Erythroblast (primary cell): ENCODE measurements at regions not wholly inside any gene's neighbourhood (a gene's known extent, or its start where the extent isn't known, plus 50 kb on each side); places are given as distances from the start of the nearest gene placed in this dataset.

Experiments used
- GATA1 ChIP-seq: IDR thresholded peaks from 2 replicates; pipeline ENCODE4 v1.6.1; 2011; ENCODE audit warnings: low read depth, mild to moderate bottlenecking, control low read depth, low read length, moderate library complexity
- POLR2A ChIP-seq: IDR thresholded peaks from 2 replicates; pipeline ENCODE4 v1.6.1; 2011; ENCODE audit warnings: mild to moderate bottlenecking, low read length

- no peak for TF ChIP-seq POLR2A
- TF ChIP-seq GATA1: no peak
Measured at GRCh38 chr12:126535971-126536370, 1470.7 kb downstream of the AACS start.
